ENCODE measurements at regions not wholly inside any gene's neighbourhood (a gene's known extent, or its start where the extent isn't known, plus 50 kb on each side); places are given as distances from the start of the nearest gene placed in this dataset.

- Histone ChIP-seq H3K4me2 (ENCODE audit: low read depth, low read length) (no peak overlapping the region), H3K36me3 (replicated peaks in 1 of 2; ENCODE audit: control insufficient read depth in 1 of 2, insufficient read depth in 2 of 2, low read length in 2 of 2) (no peaks in the 10 kb centered on the region), H3K4me1 (ENCODE audit: insufficient read depth, low read length) (no peaks in the 10 kb centered on the region), H4K20me1 (ENCODE audit: insufficient read depth, low read length) (no peaks in the 10 kb centered on the region), H3K9ac (ENCODE audit: insufficient read depth, low read depth, low read length) (no peak overlapping the region), H3K27me3 (ENCODE audit: control insufficient read depth in 1 of 2, insufficient read depth in 2 of 2, low read length in 2 of 2) (no peaks in the 10 kb centered on the region), H3K9me3 (ENCODE audit: low read length) (peaks cover 19% of the 10 kb centered on the region; the same call in 1 of the 2 replicates), H3K27ac (ENCODE audit: extremely low read length, insufficient read depth, low read length) (no peak overlapping the region), H2AFZ (ENCODE audit: low read length) (no peak overlapping the region), H3K79me2 (ENCODE audit: insufficient read depth, low read length) (no peaks in the 10 kb centered on the region), H3K4me3 (replicated peaks in 1 of 3; ENCODE audit: insufficient read depth in 1 of 3, low read depth in 2 of 3, low read length in 3 of 3) (no peak overlapping the region)
- TF ChIP-seq ATRX (CRISPR knock-in tag; IDR thresholded peaks at IDR 0.05; ENCODE audit: borderline replicate concordance) (no peak), ASH2L (IDR thresholded peaks at IDR 0.05; ENCODE audit: insufficient read length, low read depth, low read length) (no peak), KLF12 (CRISPR knock-in tag; IDR thresholded peaks at IDR 0.05; ENCODE audit: borderline replicate concordance) (no peak), ZFP1 (CRISPR knock-in tag; IDR thresholded peaks at IDR 0.05) (no peak), ZNF432 (CRISPR knock-in tag; IDR thresholded peaks at IDR 0.05; ENCODE audit: borderline replicate concordance) (no peak), REL (CRISPR knock-in tag; conservative IDR thresholded peaks at IDR 0.05) (no peak), IRF9 (CRISPR knock-in tag; IDR thresholded peaks at IDR 0.05; ENCODE audit: borderline replicate concordance) (no peak), SIN3B (IDR thresholded peaks at IDR 0.05; ENCODE audit: low read length) (no peak), ZNF740 (CRISPR knock-in tag; IDR thresholded peaks at IDR 0.05) (no peak), ZBTB7A (CRISPR knock-in tag; IDR thresholded peaks at IDR 0.05) (no peak), HBP1 (CRISPR knock-in tag; IDR thresholded peaks at IDR 0.05; ENCODE audit: low read depth) (no peak), ZNF557 (CRISPR knock-in tag; IDR thresholded peaks at IDR 0.05) (no peak), DNMT3B (CRISPR knock-in tag; conservative IDR thresholded peaks at IDR 0.05) (no peak), SRSF4 (IDR thresholded peaks at IDR 0.05; ENCODE audit: low read depth, low read length, poor library complexity, severe bottlenecking) (no peak), DMTF1 (CRISPR knock-in tag; IDR thresholded peaks at IDR 0.05) (no peak), YEATS2 (CRISPR knock-in tag; IDR thresholded peaks at IDR 0.05; ENCODE audit: borderline replicate concordance) (no peak), NFKB2 (CRISPR knock-in tag; IDR thresholded peaks at IDR 0.05; ENCODE audit: borderline replicate concordance) (no peak), RXRB (CRISPR knock-in tag; IDR thresholded peaks at IDR 0.05; ENCODE audit: borderline replicate concordance) (no peak), ZNF121 (CRISPR knock-in tag; IDR thresholded peaks at IDR 0.05) (no peak)
- POLR2A ChIA-PET: no interaction called here
- FAIRE-seq (no peak), DNase-seq (ENCODE audit: low spot score) (no peak), ATAC-seq (no peak)
- in situ Hi-C loops (cut with HindIII; ENCODE audit: extremely low pct_ligation_motif_present, low pct_unique_long_range_greater_than_20kb) (no loop called here), intact Hi-C loops (cut with micrococcal nuclease; ENCODE audit: unreplicated experiment) (no loop called here)
- BruUV-seq (replicated peaks): no TSS peak
- CTCF ChIA-PET (ENCODE audit: low intra/inter-chr PET ratio, low total read pairs): no interaction called here
- 29% methylated on average over 8 of the region's 8 CpGs for WGBS (ENCODE audit: low lambda C conversion rate)
Observed at GRCh38 chr14:87483271-87484260, 509.4 kb downstream of the GALC start.
